GM12878 (cell line): ENCODE measurements at regions not wholly inside any gene's neighbourhood (a gene's known extent, or its start where the extent isn't known, plus 50 kb on each side); places are given as distances from the start of the nearest gene placed in this dataset.

Experiments
- ATAC-seq: fragments of 200-7000 bp; cut with Tn5 transposase; 3 replicates; pipeline ENCODE4 v1.9.1; 2020; ENCODE audit warnings: mild to moderate bottlenecking, moderate library complexity
- BruUV-seq: library from RNA; stranded (reverse); fragments of 400-500 nt; replicated peaks from 2 replicates; lab custom pipeline; 2021; lab: Mats Ljungman, UMichigan
- CTCF ChIA-PET: fragments of 300-600 bp; sonication (Branson Sonifier 250); formaldehyde crosslinking; extraction: SDS; loops from one replicate; lab custom pipeline; 2021; ENCODE audit warnings: inconsistent platforms; lab: Yijun Ruan, JAX
- POLR2A ChIA-PET: fragments of 350-600 bp; formaldehyde crosslinking; extraction: SDS; loops from one replicate; lab custom pipeline; 2021; ENCODE audit warnings: inconsistent platforms; lab: Charles Lee
- RAD21 ChIA-PET: fragments of 300-600 bp; sonication (Branson Sonifier 250); formaldehyde crosslinking; loops from one replicate; lab custom pipeline; 2023; ENCODE audit warnings: antibody characterized with exemption; ENCODE audit not compliant: unreplicated experiment; lab: Charles Lee
- SMC1A ChIA-PET: fragments of 300-600 bp; sonication (Branson Sonifier 250); formaldehyde crosslinking; loops from one replicate; lab custom pipeline; 2023; ENCODE audit not compliant: unreplicated experiment, uncharacterized antibody; lab: Charles Lee
- DNase-seq: peaks from one replicate; pipeline ENCODE4 v3.0.0-alpha.2; 2011; ENCODE audit warnings: low read depth, low spot score
- FAIRE-seq: peaks from 3 replicates; lab custom pipeline; 2011; peaks lifted over from hg19 to GRCh38; lab: Jason Lieb, UNC
- H2AFZ ChIP-seq: 2 replicates; pipeline ENCODE4 v1.6.0; 2011; ENCODE audit warnings: low read depth, low read length, control low read depth; ENCODE audit not compliant: control insufficient read depth
- H3K27ac ChIP-seq: 2 replicates; pipeline ENCODE4 v1.5.1; 2011; ENCODE audit warnings: control low read depth; ENCODE audit not compliant: control insufficient read depth, insufficient read depth
- H3K27me3 ChIP-seq, 2 experiments: replicated peaks in 1 of 2; 2 replicates each; pipeline versions ENCODE4 v1.6.0 to v1.6.1; 2011; ENCODE audit warnings: low read length in 1 of 2; ENCODE audit not compliant: control insufficient read depth in 2 of 2, insufficient read depth in 2 of 2
- H3K36me3 ChIP-seq, 2 experiments: 2 replicates each; pipeline ENCODE4 v1.5.1; 2011; ENCODE audit warnings: low read length in 1 of 2; ENCODE audit not compliant: control insufficient read depth in 2 of 2, insufficient read depth in 2 of 2
- H3K4me1 ChIP-seq: 2 replicates; pipeline ENCODE4 v1.6.1; 2011; ENCODE audit warnings: mild to moderate bottlenecking, low read length, moderate library complexity, mixed read lengths; ENCODE audit not compliant: control insufficient read depth, insufficient read depth
- H3K4me2 ChIP-seq: 2 replicates; pipeline ENCODE4 v1.6.0; 2011; ENCODE audit warnings: control low read depth; ENCODE audit not compliant: control insufficient read depth, insufficient read depth
- H3K4me3 ChIP-seq: fragments of 200-600 bp; sonication (generic); 2 replicates; pipeline ENCODE4 v1.5.1; 2016
- H3K79me2 ChIP-seq: 2 replicates; pipeline ENCODE4 v1.6.0; 2011; ENCODE audit warnings: low read length; ENCODE audit not compliant: control insufficient read depth, insufficient read depth
- H3K9ac ChIP-seq: 2 replicates; pipeline ENCODE4 v1.8.0; 2011; ENCODE audit warnings: low read length, control low read depth, mixed read lengths; ENCODE audit not compliant: control insufficient read depth, insufficient read depth
- H3K9me3 ChIP-seq: replicated peaks from 3 replicates; pipeline ENCODE4 v1.5.1; 2011; ENCODE audit warnings: mild to moderate bottlenecking, low read length; ENCODE audit not compliant: control insufficient read depth, insufficient read depth
- H4K20me1 ChIP-seq: 2 replicates; pipeline ENCODE4 v1.6.0; 2011; ENCODE audit not compliant: control insufficient read depth, insufficient read depth
- BMI1 ChIP-seq: fragments of 450-650 bp; IDR thresholded peaks from 2 replicates; pipeline ENCODE4 v1.6.1; 2016; ENCODE audit warnings: mild to moderate bottlenecking, moderate library complexity, borderline replicate concordance
- CBX5 ChIP-seq: sonication (generic); IDR thresholded peaks from 2 replicates; pipeline ENCODE4 v1.6.1; 2016; ENCODE audit warnings: low read depth, moderate library complexity, mild to moderate bottlenecking, inconsistent platforms
- CEBPB ChIP-seq, 2 experiments: fragments of 150-350 bp in 1 of 2; IDR thresholded peaks; 2 replicates each; pipeline ENCODE4 v1.6.1; 2012 to 2014; ENCODE audit warnings: low read depth in 2 of 2, low read length in 2 of 2, borderline replicate concordance in 1 of 2, inconsistent platforms in 1 of 2
- ESRRA ChIP-seq: IDR thresholded peaks from 2 replicates; pipeline ENCODE4 v1.6.1; 2012; ENCODE audit warnings: mild to moderate bottlenecking, low read length, improper control_type of control experiment
- JUNB ChIP-seq: IDR thresholded peaks from 2 replicates; pipeline ENCODE4 v1.6.1; 2016; ENCODE audit warnings: antibody characterized with exemption, mild to moderate bottlenecking
- JUND ChIP-seq: IDR thresholded peaks from 2 replicates; pipeline ENCODE4 v1.6.1; 2012; ENCODE audit warnings: low read depth, mild to moderate bottlenecking, low read length, improper control_type of control experiment, moderate library complexity
- KDM1A ChIP-seq: fragments of 200-600 bp; sonication (generic); IDR thresholded peaks from 2 replicates; pipeline ENCODE4 v1.6.1; 2016; ENCODE audit warnings: borderline replicate concordance
- KLF5 ChIP-seq: fragments of 450-650 bp; IDR thresholded peaks from 2 replicates; pipeline ENCODE4 v1.6.1; 2014; ENCODE audit warnings: mild to moderate bottlenecking; ENCODE audit not compliant: partially characterized antibody
- LARP7 ChIP-seq: fragments of 450-650 bp; IDR thresholded peaks from 2 replicates; pipeline ENCODE4 v1.6.1; 2017; ENCODE audit warnings: mild to moderate bottlenecking
- MTA3 ChIP-seq: IDR thresholded peaks from 2 replicates; pipeline ENCODE4 v1.6.1; 2012; ENCODE audit warnings: low read length, inconsistent platforms, borderline replicate concordance
- MYB ChIP-seq: fragments of 150-350 bp; IDR thresholded peaks from 2 replicates; pipeline ENCODE4 v1.6.1; 2014; ENCODE audit warnings: mild to moderate bottlenecking, low read depth, low read length, borderline replicate concordance
- NFYA ChIP-seq: IDR thresholded peaks from 2 replicates; pipeline ENCODE4 v1.6.1; 2011; ENCODE audit warnings: low read depth, mild to moderate bottlenecking, low read length, improper control_type of control experiment, borderline replicate concordance
- NFYB ChIP-seq: IDR thresholded peaks from 2 replicates; pipeline ENCODE4 v1.6.1; 2011; ENCODE audit warnings: low read depth, mild to moderate bottlenecking, low read length, improper control_type of control experiment, moderate library complexity; ENCODE audit not compliant: insufficient read depth
- NR2F1 ChIP-seq: fragments of 450-650 bp; conservative IDR thresholded peaks from 2 replicates; pipeline ENCODE4 v1.6.1; 2017; ENCODE audit warnings: mild to moderate bottlenecking
- PAX8 ChIP-seq: fragments of 450-650 bp; IDR thresholded peaks from 2 replicates; pipeline ENCODE4 v1.6.1; 2017; ENCODE audit warnings: mild to moderate bottlenecking, moderate library complexity
- PKNOX1 ChIP-seq: fragments of 450-650 bp; IDR thresholded peaks from 2 replicates; pipeline ENCODE4 v1.6.1; 2016; ENCODE audit warnings: mild to moderate bottlenecking
- POLR2AphosphoS2 ChIP-seq: IDR thresholded peaks from 2 replicates; pipeline ENCODE4 v1.6.1; 2011; ENCODE audit warnings: low read depth, mild to moderate bottlenecking, low read length, improper control_type of control experiment, moderate library complexity
- TAF1 ChIP-seq: IDR thresholded peaks from 2 replicates; pipeline ENCODE4 v1.6.1; 2011; ENCODE audit warnings: mild to moderate bottlenecking, low read depth, low read length, borderline replicate concordance
- ZBTB40 ChIP-seq: fragments of 450-650 bp; IDR thresholded peaks from 2 replicates; pipeline ENCODE4 v1.6.1; 2016; ENCODE audit warnings: mild to moderate bottlenecking, moderate library complexity, borderline replicate concordance
- WGBS: methylation state at CpG from one replicate; pipeline ENCODE4 v1.1.6; 2016; ENCODE audit warnings: low lambda C conversion rate; ENCODE audit not compliant: insufficient replicate concordance, insufficient coverage; ENCODE audit errors: missing lambda C conversion rate; 5-methylcytosine and 5-hydroxymethylcytosine counted together
- in situ Hi-C: fragments of 300-500 bp; cut with MboI; formaldehyde crosslinking; loops from 9 replicates; pipeline ENCODE4 v1.14.3; 2018; ENCODE audit warnings: mixed read lengths
- intact Hi-C: fragments of 100-400 bp; cut with micrococcal nuclease; formaldehyde crosslinking; loops from one replicate; pipeline ENCODE4 v1.14.2; 2022; ENCODE audit not compliant: unreplicated experiment
- TF ChIP-seq, protein P1 (sequence below): fragments of 450-650 bp; IDR thresholded peaks from 2 replicates; pipeline ENCODE4 v1.6.1; 2017; ENCODE audit warnings: mild to moderate bottlenecking, low read depth, inconsistent platforms; ENCODE audit not compliant: poor library complexity, severe bottlenecking

- no peak overlapping the region for H3K4me3 ChIP-seq
- H2AFZ ChIP-seq: no peak overlapping the region
- no peaks in the 10 kb centered on the region for H3K36me3 ChIP-seq
- no peak overlapping the region for H3K27ac ChIP-seq
- in situ Hi-C loops (no loop called here), intact Hi-C loops (loop anchor here (5.0 kb wide), 1 partner anchor 49 kb away; no protein-coding TSS in a partner anchor)
- ChIA-PET POLR2A (no interaction called here), CTCF (no interaction called here), RAD21 (no interaction called here), SMC1A (no interaction called here)
- H4K20me1 ChIP-seq: no peaks in the 10 kb centered on the region
- FAIRE-seq: no peak
- ATAC-seq: 0 out of 3 replicates have a peak, but pooled peaks have one; percentile 27
- no peaks in the 10 kb centered on the region for H3K4me1 ChIP-seq
- DNase-seq: no peak
- TF ChIP-seq MTA3 (no peak), KLF5 (no peak), PAX8 (no peak), NFYB (no peak), ESRRA (no peak), MYB (no peak), CEBPB (IDR thresholded peaks at IDR 0.05; ENCODE audit: borderline replicate concordance in 1 of 2, low read depth in 2 of 2, low read length in 2 of 2) (no peak), PKNOX1 (no peak), CBX5 (no peak), ZBTB40 (no peak), LARP7 (no peak), NFYA (no peak), JUNB (no peak), NR2F1 (no peak), POLR2AphosphoS2 (no peak), BMI1 (no peak), TAF1 (no peak), KDM1A (no peak), JUND (no peak)
- TF ChIP-seq, protein P1, sequence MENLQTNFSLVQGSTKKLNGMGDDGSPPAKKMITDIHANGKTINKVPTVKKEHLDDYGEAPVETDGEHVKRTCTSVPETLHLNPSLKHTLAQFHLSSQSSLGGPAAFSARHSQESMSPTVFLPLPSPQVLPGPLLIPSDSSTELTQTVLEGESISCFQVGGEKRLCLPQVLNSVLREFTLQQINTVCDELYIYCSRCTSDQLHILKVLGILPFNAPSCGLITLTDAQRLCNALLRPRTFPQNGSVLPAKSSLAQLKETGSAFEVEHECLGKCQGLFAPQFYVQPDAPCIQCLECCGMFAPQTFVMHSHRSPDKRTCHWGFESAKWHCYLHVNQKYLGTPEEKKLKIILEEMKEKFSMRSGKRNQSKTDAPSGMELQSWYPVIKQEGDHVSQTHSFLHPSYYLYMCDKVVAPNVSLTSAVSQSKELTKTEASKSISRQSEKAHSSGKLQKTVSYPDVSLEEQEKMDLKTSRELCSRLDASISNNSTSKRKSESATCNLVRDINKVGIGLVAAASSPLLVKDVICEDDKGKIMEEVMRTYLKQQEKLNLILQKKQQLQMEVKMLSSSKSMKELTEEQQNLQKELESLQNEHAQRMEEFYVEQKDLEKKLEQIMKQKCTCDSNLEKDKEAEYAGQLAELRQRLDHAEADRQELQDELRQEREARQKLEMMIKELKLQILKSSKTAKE: no peak
- H3K79me2 ChIP-seq: no peaks in the 10 kb centered on the region
- no peak overlapping the region for H3K9ac ChIP-seq
- H3K27me3 ChIP-seq: no peaks in the 10 kb centered on the region
- BruUV-seq: no TSS peak
- 45% methylated on average over 6 of the region's 6 CpGs for WGBS
- no peaks in the 10 kb centered on the region for H3K9me3 ChIP-seq
- no peak overlapping the region for H3K4me2 ChIP-seq
Observed at GRCh38 chr18:66990909-66991308, 387.0 kb upstream of the CDH19 start.
